ENCODE measurements at regions not wholly inside any gene's neighbourhood (a gene's known extent, or its start where the extent isn't known, plus 50 kb on each side); places are given as distances from the start of the nearest gene placed in this dataset.

- H3K4me3 ChIP-seq (ENCODE audit: low read depth, low read length): no peak overlapping the region
- no peak for DNase-seq (ENCODE audit: low read depth)
- TF ChIP-seq CTCF (IDR thresholded peaks at IDR 0.05; ENCODE audit: low read depth, low read length, missing control alignments): no peak
Observed at GRCh38 chr6:56752009-56752408, 109.3 kb upstream of the DST start.

GRCh38 chr6:56751604-56752003, 108.9 kb upstream of the DST start:
- H3K4me3 ChIP-seq (ENCODE audit: low read depth, low read length): no peak overlapping the region
- no peak for TF ChIP-seq CTCF (IDR thresholded peaks at IDR 0.05; ENCODE audit: low read depth, low read length, missing control alignments)
- DNase-seq (ENCODE audit: low read depth): no peak

GRCh38 chr6:56750686-56751085, 108.0 kb upstream of the DST start:
- DNase-seq (ENCODE audit: low read depth): no peak
- TF ChIP-seq CTCF (IDR thresholded peaks at IDR 0.05; ENCODE audit: low read depth, low read length, missing control alignments): no peak

GRCh38 chr6:56749632-56750151, 107.0 kb upstream of the DST start:
- no peak overlapping the region for H3K4me3 ChIP-seq (ENCODE audit: low read depth, low read length)
- DNase-seq (ENCODE audit: low read depth): no peak
- TF ChIP-seq CTCF (IDR thresholded peaks at IDR 0.05; ENCODE audit: low read depth, low read length, missing control alignments): no peak

More at GRCh38 chr6:56750686-56751085, 108.0 kb upstream of the DST start:
- no peak overlapping the region for H3K4me3 ChIP-seq (ENCODE audit: low read depth, low read length)

- TF ChIP-seq CTCF (IDR thresholded peaks at IDR 0.05; ENCODE audit: low read depth, low read length, missing control alignments): no peak
- DNase-seq (ENCODE audit: low read depth): no peak
- no peak overlapping the region for H3K4me3 ChIP-seq (ENCODE audit: low read depth, low read length)
Observed at GRCh38 chr6:56746767-56747504, 104.2 kb upstream of the DST start.

GRCh38 chr6:56745971-56746370, 103.3 kb upstream of the DST start:
- no peak overlapping the region for H3K4me3 ChIP-seq (ENCODE audit: low read depth, low read length)
- no peak for TF ChIP-seq CTCF (IDR thresholded peaks at IDR 0.05; ENCODE audit: low read depth, low read length, missing control alignments)
- no peak for DNase-seq (ENCODE audit: low read depth)

- no peak for DNase-seq (ENCODE audit: low read depth)
- TF ChIP-seq CTCF (IDR thresholded peaks at IDR 0.05; ENCODE audit: low read depth, low read length, missing control alignments): no peak
- H3K4me3 ChIP-seq (ENCODE audit: low read depth, low read length): no peak overlapping the region
Observed at GRCh38 chr6:56745081-56745480, 102.4 kb upstream of the DST start.

All from GM12864 (cell line).